ENCODE measurements at regions not wholly inside any gene's neighbourhood (a gene's known extent, or its start where the extent isn't known, plus 50 kb on each side); places are given as distances from the start of the nearest gene placed in this dataset.

DNA sequence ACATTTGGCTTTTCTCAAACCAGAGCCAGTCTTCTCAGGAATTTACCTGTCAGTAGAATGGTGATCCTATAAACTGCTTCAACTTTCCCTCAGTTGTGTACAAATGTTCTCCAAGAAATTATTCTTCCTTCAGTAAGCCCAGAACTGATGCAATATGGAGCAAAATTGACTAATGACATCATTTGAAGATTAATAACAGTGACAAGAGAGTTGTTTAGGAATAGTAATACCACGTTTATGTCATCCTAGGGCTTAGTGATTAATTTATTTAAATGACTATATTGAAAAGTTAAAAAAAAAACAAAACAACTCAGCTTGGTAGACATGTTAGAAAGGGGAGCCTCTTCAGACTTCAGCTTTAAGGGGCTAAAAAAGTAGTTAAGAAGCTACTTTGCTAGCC lies 933.2 kb downstream of the GATA3 start:
- Histone ChIP-seq H2AFZ (no peak overlapping the region), H3K27me3 (no peaks in the 10 kb centered on the region), H3K9me3 (ENCODE audit: low read depth) (no peaks in the 10 kb centered on the region), H3K9me2 (replicated peaks; ENCODE audit: insufficient read depth) (no peaks in the 10 kb centered on the region), H3K79me2 (no peaks in the 10 kb centered on the region), H4K20me1 (ENCODE audit: insufficient read depth, poor library complexity, severe bottlenecking) (no peaks in the 10 kb centered on the region), H3K4me1 (ENCODE audit: insufficient read depth) (no peaks in the 10 kb centered on the region), H3K36me3 (replicated peaks; ENCODE audit: insufficient read depth, low read depth) (no peaks in the 10 kb centered on the region), H3K27ac (no peak overlapping the region), H3K4me2 (no peak overlapping the region), H3K4me3 (no peak overlapping the region)
- 31% methylated on average over 1 of the region's 1 CpG for WGBS (ENCODE audit: low lambda C conversion rate, missing lambda C conversion rate)
- no peak for DNase-seq (ENCODE audit: low spot score)
- TF ChIP-seq EZH2phosphoT487 (IDR thresholded peaks at IDR 0.05; ENCODE audit: low read depth, severe bottlenecking, unreplicated experiment) (no peak), EZH2 (IDR thresholded peaks at IDR 0.05; ENCODE audit: borderline replicate concordance) (no peak)
- TF ChIP-seq, protein P1, sequence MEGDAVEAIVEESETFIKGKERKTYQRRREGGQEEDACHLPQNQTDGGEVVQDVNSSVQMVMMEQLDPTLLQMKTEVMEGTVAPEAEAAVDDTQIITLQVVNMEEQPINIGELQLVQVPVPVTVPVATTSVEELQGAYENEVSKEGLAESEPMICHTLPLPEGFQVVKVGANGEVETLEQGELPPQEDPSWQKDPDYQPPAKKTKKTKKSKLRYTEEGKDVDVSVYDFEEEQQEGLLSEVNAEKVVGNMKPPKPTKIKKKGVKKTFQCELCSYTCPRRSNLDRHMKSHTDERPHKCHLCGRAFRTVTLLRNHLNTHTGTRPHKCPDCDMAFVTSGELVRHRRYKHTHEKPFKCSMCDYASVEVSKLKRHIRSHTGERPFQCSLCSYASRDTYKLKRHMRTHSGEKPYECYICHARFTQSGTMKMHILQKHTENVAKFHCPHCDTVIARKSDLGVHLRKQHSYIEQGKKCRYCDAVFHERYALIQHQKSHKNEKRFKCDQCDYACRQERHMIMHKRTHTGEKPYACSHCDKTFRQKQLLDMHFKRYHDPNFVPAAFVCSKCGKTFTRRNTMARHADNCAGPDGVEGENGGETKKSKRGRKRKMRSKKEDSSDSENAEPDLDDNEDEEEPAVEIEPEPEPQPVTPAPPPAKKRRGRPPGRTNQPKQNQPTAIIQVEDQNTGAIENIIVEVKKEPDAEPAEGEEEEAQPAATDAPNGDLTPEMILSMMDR (IDR thresholded peaks at IDR 0.05; ENCODE audit: poor library complexity), result no peak

DNA sequence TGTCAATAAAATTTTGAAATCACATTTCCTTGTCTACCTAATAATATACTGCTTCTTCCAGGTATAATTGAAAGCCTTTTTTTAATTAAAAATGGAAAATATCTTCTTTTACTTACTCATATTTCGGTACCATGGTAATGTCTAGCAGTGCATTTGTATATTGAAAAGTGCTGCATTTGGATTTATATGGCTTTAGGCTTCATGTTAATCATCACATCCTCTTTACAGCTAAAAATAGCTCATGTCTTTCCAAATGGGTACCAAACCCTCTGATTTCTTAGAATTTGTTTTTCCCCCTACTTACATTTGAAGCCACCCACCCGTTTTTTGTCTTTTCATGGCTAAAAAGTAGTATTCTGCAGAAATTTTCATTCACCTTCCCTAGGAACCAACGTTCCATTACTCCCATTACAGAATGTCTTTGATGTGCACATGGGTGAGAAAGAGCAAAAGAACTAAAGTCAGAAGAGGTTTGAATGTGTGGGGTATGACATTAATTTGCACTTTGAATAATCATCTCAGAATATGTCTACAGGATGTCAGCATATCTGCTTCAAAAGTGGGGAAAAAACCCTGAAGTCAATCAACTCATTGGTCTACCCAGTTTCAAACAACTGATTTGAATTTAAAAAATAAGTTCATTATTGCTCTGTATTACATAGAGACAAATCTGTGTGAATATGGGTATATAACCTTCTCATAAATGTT lies 935.9 kb downstream of the GATA3 start:
- Histone ChIP-seq H3K79me2 (no peaks in the 10 kb centered on the region), H3K4me1 (ENCODE audit: insufficient read depth) (no peaks in the 10 kb centered on the region), H3K36me3 (replicated peaks; ENCODE audit: insufficient read depth, low read depth) (no peaks in the 10 kb centered on the region), H3K9me2 (replicated peaks; ENCODE audit: insufficient read depth) (no peaks in the 10 kb centered on the region), H3K27me3 (no peaks in the 10 kb centered on the region), H3K4me3 (no peak overlapping the region), H3K27ac (no peak overlapping the region), H4K20me1 (ENCODE audit: insufficient read depth, poor library complexity, severe bottlenecking) (no peaks in the 10 kb centered on the region), H3K4me2 (no peak overlapping the region), H2AFZ (no peak overlapping the region), H3K9me3 (ENCODE audit: low read depth) (no peaks in the 10 kb centered on the region)
- WGBS (ENCODE audit: low lambda C conversion rate, missing lambda C conversion rate), result 62% methylated on average over 3 of the region's 3 CpGs
- DNase-seq (ENCODE audit: low spot score), result no peak
- no peak for TF ChIP-seq EZH2 (IDR thresholded peaks at IDR 0.05; ENCODE audit: borderline replicate concordance)
- TF ChIP-seq, protein P1 (IDR thresholded peaks at IDR 0.05; ENCODE audit: poor library complexity), result no peak
- no peak for TF ChIP-seq EZH2phosphoT487 (IDR thresholded peaks at IDR 0.05; ENCODE audit: low read depth, severe bottlenecking, unreplicated experiment)

DNA sequence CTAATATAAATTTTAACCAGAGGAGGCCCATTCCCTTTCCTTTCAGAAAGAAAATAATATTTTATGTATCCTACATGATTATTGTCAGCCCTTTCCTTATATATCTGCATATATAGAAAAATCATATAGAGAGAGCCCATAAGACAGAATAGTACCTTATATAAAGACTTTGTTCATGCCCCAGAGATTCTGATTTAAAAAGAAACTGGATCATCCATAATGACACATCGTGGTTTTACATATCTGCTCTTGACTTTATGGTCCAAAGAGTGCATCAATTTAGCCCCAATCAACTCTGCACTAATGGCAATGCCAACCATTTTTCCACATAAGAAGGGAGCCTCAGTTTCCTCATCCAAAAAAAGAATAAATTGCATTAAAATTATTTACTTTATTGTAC lies 937.5 kb downstream of the GATA3 start:
- H3K79me2 ChIP-seq, result no peaks in the 10 kb centered on the region
- H3K4me3 ChIP-seq, result no peak overlapping the region
- TF ChIP-seq EZH2phosphoT487 (IDR thresholded peaks at IDR 0.05; ENCODE audit: low read depth, severe bottlenecking, unreplicated experiment) (no peak), EZH2 (IDR thresholded peaks at IDR 0.05; ENCODE audit: borderline replicate concordance) (no peak)
- TF ChIP-seq, protein P1 (IDR thresholded peaks at IDR 0.05; ENCODE audit: poor library complexity), result no peak
- no peak for DNase-seq (ENCODE audit: low spot score)
- H4K20me1 ChIP-seq (ENCODE audit: insufficient read depth, poor library complexity, severe bottlenecking), result no peaks in the 10 kb centered on the region
- no peak overlapping the region for H3K4me2 ChIP-seq
- no peaks in the 10 kb centered on the region for H3K36me3 ChIP-seq (replicated peaks; ENCODE audit: insufficient read depth, low read depth)
- no peaks in the 10 kb centered on the region for H3K9me2 ChIP-seq (replicated peaks; ENCODE audit: insufficient read depth)
- WGBS (ENCODE audit: low lambda C conversion rate, missing lambda C conversion rate), result 93% methylated on average over 1 of the region's 1 CpG
- H3K9me3 ChIP-seq (ENCODE audit: low read depth), result no peaks in the 10 kb centered on the region
- no peaks in the 10 kb centered on the region for H3K4me1 ChIP-seq (ENCODE audit: insufficient read depth)
- H3K27me3 ChIP-seq, result no peaks in the 10 kb centered on the region
- no peak overlapping the region for H3K27ac ChIP-seq
- no peak overlapping the region for H2AFZ ChIP-seq
